HTR-8/SVneo (cell line): ENCODE measurements at regions not wholly inside any gene's neighbourhood (a gene's known extent, or its start where the extent isn't known, plus 50 kb on each side); places are given as distances from the start of the nearest gene placed in this dataset.
"Not testable (repeated sequence)": the region's sequence is repeated elsewhere in the genome, so short reads cannot be mapped to it uniquely, and the experiment has no call there.

Source experiments
- DNase-seq: peaks from one replicate; pipeline ENCODE4 v3.0.0; 2011; ENCODE audit warnings: low spot score, mixed read lengths; ENCODE audit not compliant: insufficient read length
- FAIRE-seq: peaks from 2 replicates; lab custom pipeline; 2011; peaks lifted over from hg19 to GRCh38; lab: Jason Lieb, UNC

GRCh38 chr10:36000754-36001153 is 358.7 kb upstream of the FZD8 start:
- FAIRE-seq, DNase-seq: not testable (repeated sequence)

DNA sequence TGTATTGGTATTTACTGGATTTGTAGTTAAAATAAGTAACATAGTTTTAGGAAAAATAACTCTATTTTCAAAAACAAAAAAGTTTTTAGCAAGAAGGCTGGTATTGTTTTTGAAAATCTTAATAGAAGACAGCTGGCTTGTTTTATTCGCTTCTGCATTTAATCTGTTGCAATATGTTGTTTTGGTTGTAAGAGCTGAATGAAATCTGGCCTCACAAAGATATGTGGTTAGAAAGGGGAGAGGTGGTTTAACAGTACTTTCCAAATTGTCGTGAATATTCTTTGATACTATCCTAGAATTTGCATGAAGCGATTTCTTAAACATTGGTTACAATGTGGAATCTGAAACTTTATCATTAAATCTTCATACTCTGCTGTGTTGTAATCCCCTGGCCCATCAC is 355.9 kb upstream of the FZD8 start:
- DNase-seq (no peak), FAIRE-seq (no peak)

- no peak for FAIRE-seq
Measured at GRCh38 chr10:35995485-35995884, 353.4 kb upstream of the FZD8 start.

DNA sequence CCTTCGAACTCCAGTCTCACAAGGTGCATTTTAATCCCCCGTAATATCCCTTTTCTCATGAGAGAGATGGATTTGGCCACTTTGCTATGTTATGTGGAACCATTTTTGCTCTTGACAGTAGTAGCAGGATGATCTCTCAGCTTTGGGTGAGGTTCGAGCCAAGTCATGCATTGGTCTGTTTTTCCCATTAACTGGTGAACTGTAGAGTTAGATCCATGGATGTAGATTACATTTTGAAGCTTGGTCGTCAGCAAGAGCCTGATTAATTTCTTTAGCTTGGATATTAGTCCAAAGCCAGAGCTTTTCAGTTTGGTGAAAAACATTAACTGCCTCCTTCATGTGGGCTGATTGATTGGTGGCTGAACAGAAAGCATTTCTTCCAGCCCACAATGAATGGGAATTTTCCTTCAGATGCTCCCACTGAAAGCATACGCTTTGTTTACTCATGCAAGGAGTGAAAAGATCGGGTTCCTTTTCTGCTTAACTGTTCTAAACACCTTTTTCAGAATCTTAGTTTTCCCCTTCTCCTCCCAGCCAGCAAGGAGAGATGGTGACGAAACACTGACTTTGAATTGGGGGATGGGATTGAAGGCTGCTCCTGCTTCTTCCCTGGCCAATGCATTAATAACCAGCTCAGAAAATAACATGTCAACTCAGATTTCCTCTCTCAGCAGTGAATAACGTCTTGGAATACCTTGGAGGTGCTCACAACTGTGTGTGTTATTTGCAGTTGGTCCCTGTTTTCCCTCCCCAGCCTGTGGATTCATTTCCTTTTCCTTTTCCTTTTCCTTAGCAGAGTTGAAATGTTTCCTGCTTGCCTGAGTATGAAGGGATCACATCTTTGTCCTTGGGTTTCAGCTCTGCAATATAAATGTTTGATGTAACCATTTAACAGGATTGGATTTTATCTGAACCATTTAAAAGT is 351.8 kb upstream of the FZD8 start:
- no peak for FAIRE-seq

More at GRCh38 chr10:35995485-35995884, 353.4 kb upstream of the FZD8 start:
- no peak for DNase-seq

GRCh38 chr10:35992107-35992506 is 350.0 kb upstream of the FZD8 start:
- FAIRE-seq (no peak), DNase-seq (no peak)

More for the DNA sequence above, 351.8 kb upstream of the FZD8 start:
- DNase-seq = no peak

- no peak for FAIRE-seq
- no peak for DNase-seq
Measured at GRCh38 chr10:35986756-35987502, 344.8 kb upstream of the FZD8 start.

DNA sequence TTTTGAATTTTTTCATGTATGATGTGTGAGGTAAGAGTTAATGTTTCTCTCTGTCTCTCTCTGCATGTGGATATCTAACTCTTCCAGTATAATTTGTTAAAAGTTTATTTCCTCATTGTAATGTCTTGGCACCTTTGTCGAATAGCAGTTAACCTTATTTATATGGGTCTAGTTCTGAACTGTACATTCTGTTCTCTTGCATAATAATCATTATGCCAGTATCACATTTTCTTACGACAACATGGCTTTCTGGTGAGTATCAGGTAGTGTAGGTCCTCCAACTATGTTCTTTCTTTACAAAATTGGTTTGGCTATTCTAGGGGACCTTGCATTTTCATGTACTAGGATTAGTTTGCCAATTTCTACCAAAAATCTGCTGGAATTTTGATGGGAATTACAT is 337.0 kb upstream of the FZD8 start:
- FAIRE-seq = no peak
- no peak for DNase-seq

GRCh38 chr10:35973912-35974591 is 332.0 kb upstream of the FZD8 start:
- FAIRE-seq = peak; percentile 77
- DNase-seq = not testable (repeated sequence)

- DNase-seq (no peak), FAIRE-seq (no peak)
Measured at GRCh38 chr10:35972275-35972674, 330.2 kb upstream of the FZD8 start.

GRCh38 chr10:35971397-35971796 is 329.3 kb upstream of the FZD8 start:
- FAIRE-seq = no peak

GRCh38 chr10:35963685-35964084 is 321.6 kb upstream of the FZD8 start:
- FAIRE-seq (no peak), DNase-seq (no peak)

More at GRCh38 chr10:35971397-35971796, 329.3 kb upstream of the FZD8 start:
- no peak for DNase-seq

DNA sequence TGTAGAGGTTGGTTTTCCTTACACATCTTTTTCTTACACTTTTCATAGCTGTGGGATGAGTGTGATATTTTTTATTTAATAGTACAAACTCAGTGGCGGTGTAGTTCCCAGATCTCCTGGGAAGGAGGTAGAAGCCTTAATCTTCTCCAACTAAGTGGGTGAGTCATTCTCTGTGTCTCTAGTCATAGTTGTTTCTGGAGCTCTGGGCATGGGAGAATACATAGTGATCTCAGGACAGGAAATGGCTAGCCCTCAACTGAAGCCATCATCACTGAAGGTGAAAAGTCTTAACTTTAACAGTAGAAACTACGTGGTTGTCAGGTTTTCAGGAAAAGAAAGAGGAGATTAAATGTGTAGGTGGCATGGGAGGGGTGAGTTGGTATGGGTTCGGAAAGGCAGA is 319.4 kb upstream of the FZD8 start:
- DNase-seq (no peak), FAIRE-seq (no peak)

DNA sequence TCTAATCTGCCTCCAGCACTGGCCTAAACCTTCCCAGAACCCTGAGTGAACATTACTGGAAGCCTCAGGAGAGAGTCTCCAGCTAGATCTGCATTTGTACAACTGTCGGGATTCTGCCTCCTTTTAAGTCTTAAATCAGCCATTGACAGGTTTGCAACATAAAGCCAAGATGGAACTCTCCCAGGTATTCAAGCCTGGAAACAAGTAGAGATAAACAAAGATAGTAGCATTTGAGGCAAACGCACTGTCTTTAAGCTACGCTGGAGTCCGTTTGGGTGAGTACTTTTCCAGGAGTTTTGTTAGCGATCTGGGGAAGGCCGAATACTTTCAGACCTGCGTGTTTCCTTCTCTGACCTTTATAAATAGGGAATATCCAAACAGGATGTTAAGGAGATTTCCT is 317.2 kb upstream of the FZD8 start:
- FAIRE-seq = no peak
- DNase-seq = no peak

DNA sequence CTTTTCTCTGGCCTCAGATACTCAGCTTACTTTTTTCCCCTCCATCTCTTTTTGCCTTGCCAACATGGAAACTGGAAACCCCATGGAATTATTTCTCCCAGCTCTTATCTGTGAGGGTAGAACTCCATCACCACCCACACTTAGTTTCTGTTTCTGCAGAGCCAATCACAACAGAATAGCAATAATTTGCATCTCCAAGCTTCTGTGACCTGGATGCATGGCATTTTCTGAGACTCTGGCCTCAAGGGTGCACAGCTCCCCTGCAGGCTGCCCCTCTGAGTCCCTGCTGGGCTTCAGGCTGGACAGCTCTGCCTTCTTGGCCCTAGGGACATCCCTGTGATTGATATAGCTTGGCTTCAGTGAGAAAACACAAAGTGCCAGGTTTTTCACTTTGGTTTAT is 316.5 kb upstream of the FZD8 start:
- not testable (repeated sequence) for DNase-seq, FAIRE-seq

DNA sequence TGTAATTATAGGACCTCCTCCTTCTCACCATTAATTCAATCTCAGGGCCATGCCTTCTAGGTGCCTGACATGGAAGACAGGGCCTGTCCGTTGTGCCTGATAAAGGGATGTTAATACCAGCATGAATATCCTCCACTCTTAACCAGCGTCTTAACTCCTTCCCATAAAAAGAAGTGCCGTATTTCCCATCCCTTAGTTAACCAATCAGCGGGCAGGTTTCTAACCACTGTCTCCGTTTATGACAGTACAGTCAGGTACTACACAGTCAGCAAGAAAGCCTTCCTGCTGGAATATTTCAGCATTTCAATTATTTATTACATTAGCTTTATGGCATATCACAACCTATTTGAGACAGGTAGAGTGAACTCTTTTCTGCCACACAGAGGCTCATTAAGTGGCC is 308.6 kb upstream of the FZD8 start:
- FAIRE-seq = no peak

DNA sequence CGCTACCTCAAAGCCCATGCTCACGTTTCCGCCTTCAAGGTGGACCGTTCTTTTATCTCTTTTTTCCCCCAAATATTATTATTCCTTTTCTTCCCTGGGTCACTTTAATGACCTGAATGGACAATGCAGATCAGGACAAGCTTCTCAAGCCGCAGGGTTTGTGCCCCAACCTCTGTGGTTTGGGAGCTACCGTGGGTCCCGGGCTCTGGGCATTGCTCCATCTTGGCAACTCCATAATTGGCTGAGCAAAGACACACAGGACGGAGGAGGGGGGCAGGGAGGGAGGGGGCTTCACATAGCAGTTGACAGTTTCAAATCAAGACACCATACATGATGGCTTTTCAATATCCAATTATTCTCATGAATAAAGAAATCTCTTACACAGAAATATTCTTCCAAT is 308.1 kb upstream of the FZD8 start:
- no peak for DNase-seq
- FAIRE-seq = no peak

More for the DNA sequence above, 308.6 kb upstream of the FZD8 start:
- DNase-seq = no peak

GRCh38 chr10:35949811-35950211 is 307.7 kb upstream of the FZD8 start:
- FAIRE-seq = no peak
- no peak for DNase-seq

DNA sequence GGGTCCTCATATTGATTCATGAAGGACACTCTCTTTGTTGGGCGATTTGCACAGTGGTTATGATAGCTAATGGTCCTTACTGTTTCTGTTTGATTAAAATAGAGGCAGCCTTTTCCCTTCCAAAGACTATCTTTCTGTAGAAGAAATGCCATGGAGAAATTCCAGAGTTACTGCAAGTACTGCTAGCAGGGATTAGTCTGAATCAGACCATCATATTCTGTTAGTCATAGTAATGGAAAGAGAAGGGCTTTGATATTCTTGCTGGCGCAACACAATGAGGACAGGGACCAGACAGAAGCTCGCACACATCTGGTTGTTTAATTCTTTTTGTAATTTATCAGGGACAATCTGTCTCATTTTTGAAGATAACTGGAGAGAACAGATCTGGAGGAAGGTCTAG is 304.5 kb upstream of the FZD8 start:
- FAIRE-seq (no peak), DNase-seq (no peak)

GRCh38 chr10:35942057-35942456 is 300.0 kb upstream of the FZD8 start:
- DNase-seq = no peak
- FAIRE-seq = no peak

- DNase-seq (no peak), FAIRE-seq (no peak)
Measured at GRCh38 chr10:35940141-35941041, 298.3 kb upstream of the FZD8 start.
